Skeletal muscle cell (primary cell): ENCODE measurements at regions not wholly inside any gene's neighbourhood (a gene's known extent, or its start where the extent isn't known, plus 50 kb on each side); places are given as distances from the start of the nearest gene placed in this dataset.

ENCODE experiments used
- DNase-seq: peaks from one replicate; pipeline ENCODE4 v3.0.0-alpha.2; 2010; ENCODE audit warnings: low read depth
- H3K4me3 ChIP-seq: 2 replicates; pipeline ENCODE4 v1.5.1; 2011; ENCODE audit warnings: low read depth, mild to moderate bottlenecking, control low read depth, low read length, moderate library complexity

DNA sequence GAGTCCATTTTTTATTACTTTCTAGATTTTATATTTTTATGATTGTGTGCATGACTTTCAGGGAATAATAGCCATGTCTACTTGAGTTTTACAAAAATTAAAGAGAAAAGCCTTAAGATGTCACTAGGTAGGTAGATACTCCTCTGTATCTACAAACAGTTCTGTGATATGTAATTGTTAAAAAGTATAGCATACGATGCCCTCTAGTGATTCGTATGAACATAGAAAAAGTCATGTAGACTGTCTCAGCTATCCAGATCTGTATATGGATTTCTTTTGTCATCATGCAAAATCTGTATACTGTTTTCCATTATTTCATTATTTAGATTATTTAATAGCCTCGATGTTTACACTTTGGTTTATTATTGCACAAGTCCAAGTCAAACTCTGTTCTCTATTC is 856.6 kb downstream of the CENPC start:
- H3K4me3 ChIP-seq = no peak overlapping the region
- peak; percentile 4 for DNase-seq

DNA sequence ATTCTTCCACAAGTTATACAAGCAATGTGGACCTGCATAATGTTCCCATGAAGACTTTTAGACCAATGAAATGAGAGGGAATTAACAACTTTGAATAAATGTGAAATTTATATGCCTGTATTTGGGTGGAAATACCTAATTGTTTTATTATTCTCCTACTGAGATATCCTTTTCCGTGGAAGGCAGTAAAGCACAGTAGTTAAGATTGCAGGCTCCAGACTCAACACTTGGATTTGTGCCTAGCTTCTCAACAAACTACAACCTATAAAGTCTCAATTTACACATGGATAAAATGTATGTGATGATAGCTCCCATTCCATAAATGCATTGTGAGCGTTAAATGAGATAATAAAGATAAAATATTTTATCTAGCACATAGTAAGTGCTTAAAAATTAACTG is 857.8 kb downstream of the CENPC start:
- no peak for DNase-seq
- no peak overlapping the region for H3K4me3 ChIP-seq

DNA sequence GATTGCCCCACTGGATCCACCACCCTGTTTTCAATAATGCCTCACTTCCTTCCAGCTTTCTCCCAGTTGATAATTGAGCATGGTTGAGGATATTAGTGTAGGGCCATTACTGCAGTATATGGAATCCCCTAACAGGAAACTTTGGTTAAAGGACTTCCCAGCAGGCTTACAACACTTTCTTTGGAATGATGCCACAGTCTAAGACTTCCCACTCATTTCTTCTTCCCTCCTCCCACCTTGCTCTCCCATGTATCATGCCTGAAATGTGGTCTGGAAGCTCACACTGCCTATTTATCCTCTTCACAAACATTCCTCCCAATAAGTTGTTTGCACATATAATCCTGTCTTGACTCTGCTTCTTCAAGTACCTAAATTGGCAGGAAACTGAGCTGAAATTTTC is 863.3 kb downstream of the CENPC start:
- H3K4me3 ChIP-seq = no peak overlapping the region
- DNase-seq = peak; percentile 68

DNA sequence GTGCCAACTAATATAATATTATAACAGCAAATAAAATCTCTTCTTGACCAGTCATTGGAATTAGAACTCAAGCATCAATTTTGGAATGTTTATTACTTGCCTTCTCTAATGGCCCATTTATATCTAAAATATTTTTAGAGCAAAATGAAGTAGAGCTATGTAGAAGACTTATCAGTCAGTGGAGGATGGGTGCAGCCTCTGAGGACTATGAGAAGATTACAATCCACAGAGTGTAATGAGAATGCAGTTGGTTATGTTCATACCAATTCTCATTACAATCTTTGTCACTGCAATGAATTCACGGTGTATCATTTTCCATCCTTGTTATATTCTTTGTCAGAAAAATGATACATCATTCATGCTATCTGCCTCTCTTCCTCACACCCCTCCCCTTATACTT is 878.1 kb downstream of the CENPC start:
- H3K4me3 ChIP-seq = no peak overlapping the region
- no peak for DNase-seq

DNA sequence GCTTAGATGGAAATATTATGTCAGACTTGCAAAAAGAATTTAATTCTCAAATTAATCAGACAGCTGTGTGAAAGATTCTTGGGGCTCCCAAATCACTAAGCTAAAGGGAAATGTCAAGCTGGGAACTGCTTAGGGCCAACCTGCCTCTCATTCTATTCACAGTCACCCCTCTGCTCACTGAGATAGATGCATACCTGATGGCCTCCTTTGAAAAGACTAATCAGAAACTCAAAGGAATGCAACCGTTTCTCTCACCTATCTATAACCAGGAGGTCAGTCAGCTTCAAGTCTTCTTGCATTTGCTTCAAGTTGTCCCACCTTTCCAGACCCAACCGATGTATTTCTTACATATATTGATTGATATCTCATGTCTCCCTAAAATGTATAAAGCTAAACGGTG is 882.7 kb downstream of the CENPC start:
- DNase-seq = no peak
- no peak overlapping the region for H3K4me3 ChIP-seq

DNA sequence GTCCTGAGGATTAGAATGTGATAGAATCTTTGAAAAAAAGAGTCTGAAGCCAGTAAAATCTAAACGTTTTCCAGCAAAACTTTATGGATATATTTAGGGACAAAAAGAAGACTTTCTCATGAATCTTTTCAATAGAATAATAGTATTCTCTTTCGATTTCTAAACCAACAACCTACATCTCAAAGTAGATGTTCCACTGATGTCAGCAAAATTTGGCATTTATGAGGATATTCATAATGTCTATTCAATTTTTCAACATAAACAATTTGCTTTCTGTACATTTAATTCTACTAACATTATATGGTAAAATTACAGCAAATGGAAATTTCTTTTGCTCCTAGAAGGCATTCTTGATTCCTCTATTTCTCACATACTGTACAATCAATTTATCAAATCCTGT is 886.5 kb downstream of the CENPC start:
- DNase-seq = no peak
- no peak overlapping the region for H3K4me3 ChIP-seq

DNA sequence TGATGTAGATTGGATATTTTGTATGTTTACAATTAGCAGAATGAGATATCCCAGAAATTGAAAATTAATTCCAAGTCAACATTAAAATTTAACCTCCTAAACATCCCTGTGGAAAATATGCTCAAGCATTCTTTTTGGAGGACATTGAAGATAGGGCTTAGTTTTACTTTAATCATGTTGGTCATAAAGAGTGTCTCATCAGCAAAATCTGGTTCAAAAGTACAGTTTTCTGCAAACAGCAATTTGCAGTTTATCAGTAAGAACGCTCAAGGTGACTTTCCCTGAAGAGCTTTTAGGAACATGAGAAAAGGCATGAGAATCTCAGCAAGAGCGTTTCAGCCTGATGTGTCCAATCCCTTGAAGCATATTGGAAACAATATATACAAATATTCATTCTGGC is 889.8 kb downstream of the CENPC start:
- no peak for DNase-seq

DNA sequence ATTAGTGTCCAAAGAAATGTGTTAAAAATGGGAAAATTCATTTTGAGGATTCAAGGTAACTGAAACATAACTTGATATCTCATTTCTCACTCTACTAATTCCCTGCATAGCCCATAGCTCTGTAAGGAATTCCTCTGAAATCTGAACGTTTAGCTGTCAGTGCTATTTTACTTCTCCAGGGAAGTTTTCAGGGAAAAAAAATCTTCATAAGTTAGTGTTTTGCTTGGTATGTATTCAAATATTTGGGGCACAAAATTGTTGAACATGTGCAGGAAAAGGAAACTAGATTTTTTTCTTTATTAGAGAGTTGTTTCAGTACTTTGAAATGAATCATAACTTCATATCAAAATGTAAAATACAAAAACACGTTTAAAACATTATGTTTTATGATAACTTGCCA is 891.4 kb downstream of the CENPC start:
- no peak for DNase-seq
- no peak overlapping the region for H3K4me3 ChIP-seq

More for the DNA sequence above, 889.8 kb downstream of the CENPC start:
- H3K4me3 ChIP-seq = no peak overlapping the region

DNA sequence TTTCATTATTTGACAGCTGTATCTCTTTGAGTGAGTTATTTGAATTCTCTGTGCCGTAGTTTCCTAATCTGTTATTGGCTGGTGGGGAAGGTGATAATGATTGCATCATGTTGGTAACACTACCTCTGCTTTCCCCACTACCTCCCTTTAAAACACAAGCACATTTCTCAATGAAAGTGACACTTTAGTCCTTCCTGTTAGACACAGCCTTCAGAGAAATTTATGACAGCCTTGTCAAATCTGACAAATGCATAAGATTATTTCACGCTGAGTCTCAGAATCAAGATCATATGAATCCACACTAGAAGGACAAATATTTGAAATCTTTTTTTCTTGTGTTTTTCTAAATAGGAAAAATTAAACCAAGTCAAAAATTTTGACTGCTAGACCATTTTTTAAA is 896.1 kb downstream of the CENPC start:
- DNase-seq = no peak
- no peak overlapping the region for H3K4me3 ChIP-seq

DNA sequence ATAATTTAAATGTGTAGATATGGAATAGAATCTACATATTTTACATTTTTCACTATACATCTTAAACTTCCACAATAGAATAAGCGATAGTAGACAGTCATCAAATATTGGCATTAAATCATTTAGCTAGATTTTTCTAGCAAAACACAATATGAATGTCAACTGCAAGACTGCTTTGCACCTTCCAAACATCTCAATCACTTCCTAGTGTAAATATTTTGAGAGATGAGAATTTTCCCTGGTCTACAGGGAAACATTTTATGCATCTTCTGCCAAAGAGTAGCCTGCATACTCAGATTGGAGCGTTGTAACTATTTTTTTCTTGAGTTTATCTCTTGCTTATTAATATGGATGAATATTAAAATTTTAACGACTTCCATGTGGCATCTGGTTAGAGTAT is 897.4 kb downstream of the CENPC start:
- no peak overlapping the region for H3K4me3 ChIP-seq
- DNase-seq = no peak

DNA sequence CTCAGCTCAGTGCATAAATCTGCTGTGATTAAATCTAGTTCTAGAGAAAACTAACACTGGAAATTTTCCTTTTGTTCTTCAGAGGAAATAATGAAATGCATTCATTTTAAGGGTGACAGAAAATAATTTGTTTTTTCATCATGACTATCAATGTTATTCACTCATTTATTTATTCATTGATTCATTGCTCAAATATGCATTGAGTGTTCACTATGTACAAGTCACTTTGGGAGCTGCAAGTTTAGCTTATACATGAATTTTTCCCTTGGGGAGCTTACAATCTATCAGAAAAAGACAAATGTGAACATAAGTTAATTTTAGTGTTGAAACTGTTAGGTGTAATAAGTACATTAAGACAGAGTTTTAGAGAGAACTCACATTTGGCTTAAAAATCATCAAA is 897.8 kb downstream of the CENPC start:
- no peak for DNase-seq
- no peak overlapping the region for H3K4me3 ChIP-seq

DNA sequence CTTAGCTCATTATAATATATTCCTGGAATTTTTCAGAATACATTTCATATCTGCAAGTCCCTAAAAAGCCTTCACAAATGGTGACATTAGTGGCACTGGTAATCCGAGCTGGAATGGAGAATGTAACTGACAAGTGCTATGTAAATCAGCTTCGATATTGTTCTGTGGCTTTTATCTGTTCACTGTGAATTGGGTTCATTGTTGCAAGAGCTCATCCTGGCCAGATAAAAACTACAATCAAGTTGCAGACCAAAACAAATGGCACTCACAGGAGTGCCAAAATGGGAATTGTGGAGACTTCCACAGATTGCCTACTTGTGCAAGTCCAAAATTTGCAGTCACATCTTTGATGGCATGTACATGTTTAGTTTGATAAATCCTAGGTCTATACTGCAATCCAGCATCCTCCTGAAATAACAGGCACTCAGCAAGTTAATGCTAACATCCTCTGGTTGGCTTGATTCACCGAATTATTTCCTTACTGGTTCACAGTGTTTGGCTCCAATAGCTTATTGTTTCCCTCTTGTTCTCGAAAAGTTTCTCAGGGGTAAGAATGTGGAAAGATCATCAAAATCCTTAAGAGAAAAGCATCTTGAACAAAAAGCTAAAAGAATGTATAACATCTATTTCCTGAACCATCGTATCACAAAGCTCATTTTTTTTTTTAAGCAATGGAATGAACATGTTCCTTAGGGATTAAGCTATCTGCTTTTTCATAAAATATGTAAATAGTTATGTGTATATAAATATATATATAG is 904.9 kb downstream of the CENPC start:
- no peak overlapping the region for H3K4me3 ChIP-seq
- no peak for DNase-seq

DNA sequence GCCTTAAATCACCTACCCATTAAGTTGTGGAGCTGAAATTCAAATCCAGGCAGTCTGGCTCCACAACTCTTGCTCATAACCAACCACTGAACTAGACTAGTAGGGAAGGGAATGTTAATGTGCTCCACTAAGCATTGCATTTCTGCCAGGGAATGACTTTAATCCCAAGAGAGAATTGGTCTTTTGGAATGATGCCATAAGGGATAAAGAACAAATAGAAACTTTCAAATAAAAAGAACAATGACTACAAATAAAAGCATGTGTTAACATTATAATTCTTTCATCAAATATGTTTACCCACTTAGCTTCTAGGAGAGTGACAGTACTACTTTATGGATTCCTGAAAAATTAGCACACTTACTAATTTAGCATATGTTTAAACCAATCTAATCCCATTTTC is 905.9 kb downstream of the CENPC start:
- peak; percentile 73 for DNase-seq
- H3K4me3 ChIP-seq = no peak overlapping the region

DNA sequence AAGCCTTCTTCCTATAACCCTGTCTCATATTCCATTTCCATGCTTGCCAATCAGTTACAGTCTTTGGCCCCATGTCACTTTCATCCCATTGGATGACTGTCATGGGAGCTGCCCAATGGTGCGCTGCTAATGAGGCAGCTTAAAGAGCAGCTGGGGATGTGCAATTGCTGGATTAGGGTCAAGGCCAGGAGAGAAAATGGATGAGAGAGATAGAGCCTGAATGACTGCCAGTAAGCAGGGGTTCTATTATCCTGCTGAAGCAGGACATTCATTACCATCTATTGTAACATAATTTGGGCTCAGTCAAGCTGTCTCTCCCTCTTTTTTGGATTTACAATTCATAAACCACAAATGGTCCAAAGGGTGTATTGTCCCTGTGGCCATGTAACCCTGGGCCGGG is 909.0 kb downstream of the CENPC start:
- DNase-seq = no peak
- H3K4me3 ChIP-seq = no peak overlapping the region

DNA sequence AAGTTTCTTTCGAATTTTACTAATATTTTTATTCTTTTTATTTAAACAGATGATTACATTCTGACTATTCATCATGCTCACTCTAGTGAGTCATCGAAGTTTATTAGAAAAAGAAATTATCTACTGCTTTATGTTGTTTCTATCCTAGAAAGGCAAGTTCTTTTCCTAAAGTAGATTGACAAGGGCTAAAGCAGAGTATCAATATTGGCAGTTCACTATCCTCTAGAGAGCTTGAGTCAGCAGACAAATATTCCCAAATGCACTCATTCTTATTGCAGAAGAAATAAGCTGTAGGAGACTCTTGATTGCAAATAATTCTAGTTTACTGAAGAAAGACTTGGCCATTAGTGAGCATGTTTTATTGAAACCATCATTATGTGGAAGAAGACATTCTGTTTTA is 911.8 kb downstream of the CENPC start:
- DNase-seq = peak; percentile 17

DNA sequence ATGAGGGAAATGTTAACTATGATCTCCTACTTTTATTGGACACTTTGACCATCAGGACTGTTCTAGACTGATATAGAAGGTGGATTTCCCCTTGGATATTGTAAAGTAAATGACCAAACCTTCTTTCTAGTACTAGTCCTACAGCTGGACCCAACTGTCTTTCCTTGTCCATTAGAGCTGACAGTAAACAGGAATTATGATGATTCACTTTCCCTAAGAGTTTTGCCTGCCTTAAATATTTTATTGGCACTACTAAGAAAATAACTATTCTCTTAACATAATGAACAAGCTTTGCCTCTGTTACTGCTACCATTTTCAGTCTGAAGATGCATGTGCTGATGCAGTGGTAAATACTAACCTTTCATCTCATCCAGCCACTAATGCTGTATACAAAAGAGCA is 915.4 kb downstream of the CENPC start:
- DNase-seq = no peak
- H3K4me3 ChIP-seq = no peak overlapping the region

More for the DNA sequence above, 911.8 kb downstream of the CENPC start:
- no peak overlapping the region for H3K4me3 ChIP-seq

DNA sequence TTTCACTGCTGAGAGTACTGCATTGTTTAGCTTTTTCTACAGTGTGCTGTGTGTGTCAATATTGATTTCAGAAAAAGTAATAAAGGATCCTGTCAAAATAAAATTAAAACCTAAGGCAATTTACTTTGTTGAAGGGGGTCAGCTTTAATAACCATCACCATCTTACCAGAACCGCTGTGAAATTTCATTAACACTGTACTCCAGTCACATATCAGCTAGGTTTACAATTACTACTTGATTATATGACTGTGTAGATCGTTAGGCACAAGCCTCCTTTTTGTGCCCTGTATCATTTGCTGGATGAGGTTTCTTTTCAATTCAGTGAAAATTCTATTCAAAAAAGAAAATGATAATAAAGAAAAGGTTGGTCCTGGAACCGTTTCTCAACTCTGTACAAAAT is 917.2 kb downstream of the CENPC start:
- DNase-seq = no peak

DNA sequence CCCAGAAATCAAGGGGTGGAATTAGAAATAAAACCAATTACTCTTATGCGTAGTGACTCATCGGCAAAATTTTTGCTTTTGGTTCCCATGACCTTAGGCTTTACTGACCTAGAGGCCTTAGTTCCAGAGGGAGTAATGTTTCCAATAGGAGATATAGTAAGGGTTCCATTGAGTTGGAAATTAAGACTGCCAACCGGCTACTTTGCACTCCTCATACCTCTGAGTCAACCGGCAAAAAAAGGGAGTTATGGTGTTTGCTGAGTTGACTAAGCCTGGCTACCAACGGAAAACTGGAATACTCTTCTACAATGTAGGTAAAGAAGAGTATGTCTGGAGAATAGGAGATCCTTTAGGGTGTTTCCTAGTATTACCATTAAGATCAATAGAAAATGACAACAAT is 919.8 kb downstream of the CENPC start:
- DNase-seq = no peak
- H3K4me3 ChIP-seq = no peak overlapping the region

More for the DNA sequence above, 917.2 kb downstream of the CENPC start:
- H3K4me3 ChIP-seq = no peak overlapping the region

DNA sequence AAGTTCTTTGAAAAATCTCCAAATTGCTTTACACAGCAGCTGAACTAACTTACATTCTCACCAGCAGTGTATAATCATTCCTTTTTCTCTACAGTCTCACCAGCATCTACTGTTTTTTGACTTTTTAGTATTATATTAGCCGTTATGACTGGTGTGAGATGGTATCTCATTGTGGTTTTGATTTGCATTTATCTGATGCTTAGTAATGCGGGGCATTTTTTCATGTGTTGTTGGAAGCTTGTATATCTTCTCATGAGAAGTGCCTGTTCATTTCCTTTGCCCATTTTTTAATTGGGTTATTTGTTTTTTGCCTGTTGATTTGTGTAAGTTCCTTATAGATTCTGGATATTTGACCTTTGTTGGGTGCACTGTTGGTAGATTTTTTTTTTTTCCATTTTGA is 931.7 kb downstream of the CENPC start:
- no peak for DNase-seq
- no peak overlapping the region for H3K4me3 ChIP-seq

DNA sequence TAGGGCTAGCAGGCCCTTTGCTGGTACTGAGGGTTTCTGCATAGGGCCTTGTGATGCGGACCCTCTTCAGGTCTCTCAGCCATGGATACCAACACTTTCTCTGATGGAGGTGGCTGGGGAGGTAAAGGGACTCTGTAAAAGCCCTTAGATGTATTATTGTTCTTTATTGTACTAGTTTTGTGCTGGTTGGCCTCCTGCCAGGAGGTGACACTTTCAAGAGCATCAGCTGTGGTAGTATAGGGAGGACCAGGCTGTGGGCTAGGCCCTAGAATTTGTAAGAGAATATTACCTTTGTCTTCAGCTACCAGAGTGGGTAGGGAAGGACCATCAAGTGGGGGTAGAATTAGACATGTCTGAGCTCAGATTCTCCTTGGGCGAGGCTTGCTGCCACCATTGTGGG is 936.3 kb downstream of the CENPC start:
- H3K4me3 ChIP-seq = no peak overlapping the region
- no peak for DNase-seq

DNA sequence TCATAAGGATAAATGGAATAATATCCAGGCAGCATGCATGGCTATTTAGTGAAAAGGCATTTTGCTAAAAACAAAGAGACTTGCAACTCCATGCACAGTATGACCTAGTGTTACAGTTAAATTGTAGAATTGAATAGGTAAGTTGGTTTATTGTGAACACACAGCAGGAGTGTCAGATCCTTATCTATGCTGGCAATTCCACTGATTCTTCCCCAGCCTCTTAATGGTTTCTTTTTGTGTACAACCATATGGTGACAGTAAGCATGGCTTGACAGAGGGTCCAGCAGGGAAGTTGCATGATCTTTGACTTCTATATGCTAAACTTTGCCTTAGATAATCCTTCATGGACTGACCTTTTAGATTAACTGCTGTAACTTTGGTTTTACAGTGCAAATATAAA is 936.6 kb upstream of the EPHA5 start:
- no peak for DNase-seq

DNA sequence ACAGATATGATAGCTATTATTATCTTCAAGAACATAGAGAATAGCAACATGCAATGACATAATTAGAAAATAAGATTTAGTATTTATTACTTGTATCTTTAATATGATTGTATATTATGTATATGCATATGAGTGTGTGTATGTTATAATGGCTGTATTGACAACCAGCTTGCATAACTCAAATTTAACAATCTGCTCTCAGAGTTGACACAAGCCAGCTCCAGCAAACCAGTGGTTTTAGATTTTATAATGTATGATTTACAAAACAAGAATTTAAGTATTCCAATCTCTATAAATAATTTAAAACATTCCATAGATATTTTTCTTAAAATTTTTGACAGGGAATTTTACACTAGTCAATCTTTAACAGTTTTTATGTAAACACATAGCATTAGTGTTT is 935.9 kb upstream of the EPHA5 start:
- no peak for DNase-seq
- H3K4me3 ChIP-seq = no peak overlapping the region

More for the DNA sequence above, 936.6 kb upstream of the EPHA5 start:
- no peak overlapping the region for H3K4me3 ChIP-seq
